Mesenchymal stem cell (in vitro differentiated cells and primary cell): ENCODE measurements at regions not wholly inside any gene's neighbourhood (a gene's known extent, or its start where the extent isn't known, plus 50 kb on each side); places are given as distances from the start of the nearest gene placed in this dataset.

Source experiments
- DNase-seq: peaks from one replicate; pipeline ENCODE4 v3.0.0-alpha.2; 2013
- H2AFZ ChIP-seq: one replicate; pipeline ENCODE4 v1.6.1; 2013; ENCODE audit warnings: low read depth, mild to moderate bottlenecking, control low read depth, inconsistent platforms, low read length, moderate library complexity
- H2AK5ac ChIP-seq: 2 replicates; pipeline ENCODE4 v1.6.1; 2013; ENCODE audit warnings: low read length, moderate library complexity, mild to moderate bottlenecking, inconsistent platforms; ENCODE audit not compliant: severe bottlenecking
- H2BK120ac ChIP-seq: one replicate; pipeline ENCODE4 v1.6.1; 2013; ENCODE audit warnings: low read depth, mild to moderate bottlenecking, inconsistent platforms, low read length, moderate library complexity
- H2BK12ac ChIP-seq, 2 experiments: one replicate each; pipeline ENCODE4 v1.6.1; 2013; ENCODE audit warnings: inconsistent platforms in 2 of 2, low read length in 2 of 2, mild to moderate bottlenecking in 2 of 2, moderate library complexity in 2 of 2, control low read depth in 1 of 2
- H2BK15ac ChIP-seq: one replicate; pipeline ENCODE4 v1.6.1; 2013; ENCODE audit warnings: mild to moderate bottlenecking, low read depth, inconsistent platforms; ENCODE audit not compliant: poor library complexity, severe bottlenecking
- H2BK5ac ChIP-seq: 2 replicates; pipeline ENCODE4 v1.6.1; 2013; ENCODE audit warnings: low read depth, mild to moderate bottlenecking, low read length, control low read depth, inconsistent platforms; ENCODE audit not compliant: poor library complexity, severe bottlenecking
- H3K14ac ChIP-seq, 2 experiments: one replicate each; pipeline ENCODE4 v1.6.1; 2013; ENCODE audit warnings: inconsistent platforms in 2 of 2, low read length in 2 of 2, control low read depth in 1 of 2, mild to moderate bottlenecking in 1 of 2, moderate library complexity in 1 of 2
- H3K18ac ChIP-seq, 2 experiments: one replicate each; pipeline ENCODE4 v1.6.1; 2013; ENCODE audit warnings: inconsistent platforms in 2 of 2, low read length in 2 of 2, control low read depth in 1 of 2, low read depth in 1 of 2, mild to moderate bottlenecking in 1 of 2
- H3K23ac ChIP-seq, 2 experiments: one replicate each; pipeline ENCODE4 v1.6.1; 2013; ENCODE audit warnings: inconsistent platforms in 2 of 2, low read length in 2 of 2, mild to moderate bottlenecking in 2 of 2, moderate library complexity in 2 of 2, control low read depth in 1 of 2
- H3K27ac ChIP-seq: 2 replicates; pipeline ENCODE4 v1.5.1; 2013; ENCODE audit warnings: mild to moderate bottlenecking, moderate library complexity, low read length, control low read depth, inconsistent platforms; ENCODE audit not compliant: poor library complexity, severe bottlenecking
- H3K27me3 ChIP-seq, 2 experiments: 2 replicates each; pipeline versions ENCODE4 v1.6.1 to v1.7.0; 2013; ENCODE audit warnings: low read length in 2 of 2, mild to moderate bottlenecking in 2 of 2, moderate library complexity in 2 of 2, control low read depth in 1 of 2, inconsistent platforms in 1 of 2; ENCODE audit not compliant: control insufficient read depth in 1 of 2, insufficient read depth in 1 of 2
- H3K36me3 ChIP-seq, 2 experiments: 2 replicates each; pipeline versions ENCODE4 v1.6.1 to v1.7.0; 2013; ENCODE audit warnings: low read length in 2 of 2, control low read depth in 1 of 2, inconsistent platforms in 1 of 2, low read depth in 1 of 2, mild to moderate bottlenecking in 1 of 2; ENCODE audit not compliant: insufficient read depth in 2 of 2, control insufficient read depth in 1 of 2
- H3K4ac ChIP-seq, 2 experiments: one replicate each; pipeline ENCODE4 v1.6.1; 2013; ENCODE audit warnings: inconsistent platforms in 2 of 2, low read length in 2 of 2, mild to moderate bottlenecking in 2 of 2, moderate library complexity in 2 of 2, control low read depth in 1 of 2, low read depth in 1 of 2
- H3K4me1 ChIP-seq: 2 replicates; pipeline ENCODE4 v1.6.1; 2013; ENCODE audit warnings: low read depth, low read length, control low read depth; ENCODE audit not compliant: control insufficient read depth, insufficient read depth
- H3K4me2 ChIP-seq: 2 replicates; pipeline ENCODE4 v1.6.1; 2013; ENCODE audit warnings: low read length, mild to moderate bottlenecking, inconsistent platforms; ENCODE audit not compliant: poor library complexity, severe bottlenecking
- H3K4me3 ChIP-seq, 2 experiments: 2 replicates each; pipeline versions ENCODE4 v1.5.1 to v1.7.0; 2013; ENCODE audit warnings: low read length in 2 of 2, mild to moderate bottlenecking in 2 of 2, control low read depth in 1 of 2, low read depth in 1 of 2; ENCODE audit not compliant: insufficient read depth in 1 of 2
- H3K79me1 ChIP-seq: replicated peaks from 2 replicates; pipeline ENCODE4 v1.6.1; 2013; ENCODE audit warnings: mild to moderate bottlenecking, control low read depth, low read length, inconsistent platforms; ENCODE audit not compliant: poor library complexity, severe bottlenecking
- H3K9ac ChIP-seq: 2 replicates; pipeline ENCODE4 v1.7.0; 2013; ENCODE audit warnings: mild to moderate bottlenecking, low read length, moderate library complexity
- H3K9me3 ChIP-seq: 2 replicates; pipeline ENCODE4 v1.7.0; 2013; ENCODE audit warnings: mild to moderate bottlenecking, low read length; ENCODE audit not compliant: control insufficient read depth
- H4K8ac ChIP-seq: one replicate; pipeline ENCODE4 v1.6.1; 2013; ENCODE audit warnings: inconsistent platforms, mild to moderate bottlenecking, low read length, moderate library complexity
- H4K91ac ChIP-seq: one replicate; pipeline ENCODE4 v1.6.1; 2013; ENCODE audit warnings: mild to moderate bottlenecking, low read length, inconsistent platforms
- WGBS: methylation state at CpG from one replicate; pipeline ENCODE4 v1.1.7; 2013; ENCODE audit warnings: mixed read lengths; 5-methylcytosine and 5-hydroxymethylcytosine counted together

GRCh38 chr7:106592282-106593027 is 68.5 kb downstream of the CCDC71L start:
- H2AFZ ChIP-seq, result no peak overlapping the region
- H3K4me3 ChIP-seq, result no peak overlapping the region
- H3K27me3 ChIP-seq, result peaks cover 0 to 4% of the 10 kb centered on the region in 2 experiments
- no peak overlapping the region for H3K23ac ChIP-seq
- H2AK5ac ChIP-seq, result no peak overlapping the region
- H3K9ac ChIP-seq, result no peak overlapping the region
- H3K27ac ChIP-seq, result no peak overlapping the region
- H2BK5ac ChIP-seq, result no peak overlapping the region
- H3K14ac ChIP-seq, result no peak overlapping the region
- no peaks in the 10 kb centered on the region for H3K36me3 ChIP-seq
- H3K9me3 ChIP-seq, result no peaks in the 10 kb centered on the region
- H3K18ac ChIP-seq, result no peak overlapping the region
- H3K4ac ChIP-seq, result no peak overlapping the region
- H3K79me1 ChIP-seq, result no peaks in the 10 kb centered on the region
- H2BK120ac ChIP-seq, result no peak overlapping the region
- no peak overlapping the region for H4K8ac ChIP-seq
- H2BK15ac ChIP-seq, result no peak overlapping the region
- no peaks in the 10 kb centered on the region for H3K4me1 ChIP-seq
- peak overlapping the region in 1 of 2 experiments; percentile 39 for H2BK12ac ChIP-seq
- no peak for DNase-seq
- WGBS, result 80% methylated on average over 1 of the region's 1 CpG
- no peak overlapping the region for H4K91ac ChIP-seq
- H3K4me2 ChIP-seq, result no peak overlapping the region

GRCh38 chr7:106591146-106591545 is 69.8 kb downstream of the CCDC71L start:
- no peak overlapping the region for H3K18ac ChIP-seq
- H3K14ac ChIP-seq, result no peak overlapping the region
- no peak for DNase-seq
- H3K9me3 ChIP-seq, result no peaks in the 10 kb centered on the region
- H4K91ac ChIP-seq, result no peak overlapping the region
- H2BK5ac ChIP-seq, result no peak overlapping the region
- H2BK12ac ChIP-seq, result no peak overlapping the region
- no peak overlapping the region for H3K4me3 ChIP-seq
- no peak overlapping the region for H3K27ac ChIP-seq
- peaks cover 0 to 4% of the 10 kb centered on the region in 2 experiments for H3K27me3 ChIP-seq
- H3K4me1 ChIP-seq, result no peaks in the 10 kb centered on the region
- no peak overlapping the region for H2AK5ac ChIP-seq
- no peak overlapping the region for H3K23ac ChIP-seq
- 96% methylated on average over 3 of the region's 4 CpGs for WGBS
- H3K4ac ChIP-seq, result no peak overlapping the region
- H3K36me3 ChIP-seq, result no peaks in the 10 kb centered on the region
- no peak overlapping the region for H4K8ac ChIP-seq
- H3K79me1 ChIP-seq, result no peaks in the 10 kb centered on the region
- H3K9ac ChIP-seq, result no peak overlapping the region
- no peak overlapping the region for H3K4me2 ChIP-seq
- no peak overlapping the region for H2BK120ac ChIP-seq
- H2BK15ac ChIP-seq, result no peak overlapping the region
- H2AFZ ChIP-seq, result no peak overlapping the region

GRCh38 chr7:106590209-106590816 is 70.6 kb downstream of the CCDC71L start:
- H2BK120ac ChIP-seq, result no peak overlapping the region
- no peak overlapping the region for H2BK15ac ChIP-seq
- H3K14ac ChIP-seq, result no peak overlapping the region
- H3K4ac ChIP-seq, result no peak overlapping the region
- H3K4me3 ChIP-seq, result no peak overlapping the region
- no peak overlapping the region for H4K8ac ChIP-seq
- H3K23ac ChIP-seq, result no peak overlapping the region
- no peak overlapping the region for H4K91ac ChIP-seq
- H3K18ac ChIP-seq, result no peak overlapping the region
- H3K27me3 ChIP-seq, result peaks cover 0 to 4% of the 10 kb centered on the region in 2 experiments
- no peak overlapping the region for H3K27ac ChIP-seq
- H2AFZ ChIP-seq, result no peak overlapping the region
- no peaks in the 10 kb centered on the region for H3K79me1 ChIP-seq
- H2BK12ac ChIP-seq, result no peak overlapping the region
- H2AK5ac ChIP-seq, result no peak overlapping the region
- DNase-seq, result no peak
- no peaks in the 10 kb centered on the region for H3K9me3 ChIP-seq
- H3K4me2 ChIP-seq, result no peak overlapping the region
- no peak overlapping the region for H2BK5ac ChIP-seq
- no peaks in the 10 kb centered on the region for H3K36me3 ChIP-seq
- no peak overlapping the region for H3K9ac ChIP-seq
- H3K4me1 ChIP-seq, result no peaks in the 10 kb centered on the region
- 71% methylated on average over 3 of the region's 3 CpGs for WGBS

- H3K4me2 ChIP-seq, result no peak overlapping the region
- no peaks in the 10 kb centered on the region for H3K79me1 ChIP-seq
- no peak overlapping the region for H3K4me3 ChIP-seq
- H3K27me3 ChIP-seq, result peaks cover 0 to 9% of the 10 kb centered on the region in 2 experiments
- no peak overlapping the region for H2AK5ac ChIP-seq
- no peak overlapping the region for H4K8ac ChIP-seq
- no peak overlapping the region for H3K18ac ChIP-seq
- H3K36me3 ChIP-seq, result no peaks in the 10 kb centered on the region
- DNase-seq, result no peak
- H2BK15ac ChIP-seq, result no peak overlapping the region
- no peak overlapping the region for H2BK12ac ChIP-seq
- no peak overlapping the region for H3K14ac ChIP-seq
- no peak overlapping the region for H4K91ac ChIP-seq
- H3K4me1 ChIP-seq, result no peaks in the 10 kb centered on the region
- H3K4ac ChIP-seq, result no peak overlapping the region
- H3K9ac ChIP-seq, result no peak overlapping the region
- no peaks in the 10 kb centered on the region for H3K9me3 ChIP-seq
- no peak overlapping the region for H2BK5ac ChIP-seq
- no peak overlapping the region for H3K27ac ChIP-seq
- no peak overlapping the region for H2BK120ac ChIP-seq
- over 99% methylated on average over 6 of the region's 6 CpGs for WGBS
- H3K23ac ChIP-seq, result no peak overlapping the region
- H2AFZ ChIP-seq, result no peak overlapping the region
Observed at GRCh38 chr7:106589198-106589879, 71.6 kb downstream of the CCDC71L start.
